GM19467 (cell line): ENCODE measurements at regions not wholly inside any gene's neighbourhood (a gene's known extent, or its start where the extent isn't known, plus 50 kb on each side); places are given as distances from the start of the nearest gene placed in this dataset.
A peak's percentile ranks its signal among the peaks of the same experiment; 100 is the strongest.

Experiments
- ATAC-seq: cut with Tn5 transposase; IDR thresholded peaks from one replicate; pipeline ENCODE4 v1.9.1; 2021; ENCODE audit warnings: mild to moderate bottlenecking, moderate library complexity; ENCODE audit not compliant: unreplicated experiment

DNA sequence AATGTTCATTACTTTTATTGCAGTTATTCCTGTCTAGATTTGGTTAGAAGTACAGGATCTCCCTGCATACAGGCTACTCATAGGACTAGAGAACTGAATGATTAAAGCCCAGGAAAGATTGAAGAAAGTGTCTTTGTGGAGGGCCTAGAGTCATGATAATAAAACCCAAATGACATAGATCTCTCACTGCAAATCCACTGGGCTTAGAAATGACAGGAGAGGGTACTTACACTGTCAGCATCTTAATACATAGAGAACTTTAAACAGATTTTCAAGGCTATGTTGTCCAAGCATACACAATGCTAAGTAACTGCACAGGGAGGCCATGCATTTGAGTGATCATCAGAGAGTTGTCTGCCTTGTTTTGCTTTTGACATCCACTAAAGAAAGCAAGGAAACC is 383.8 kb upstream of the MAP3K7 start:
- ATAC-seq, result no peak

DNA sequence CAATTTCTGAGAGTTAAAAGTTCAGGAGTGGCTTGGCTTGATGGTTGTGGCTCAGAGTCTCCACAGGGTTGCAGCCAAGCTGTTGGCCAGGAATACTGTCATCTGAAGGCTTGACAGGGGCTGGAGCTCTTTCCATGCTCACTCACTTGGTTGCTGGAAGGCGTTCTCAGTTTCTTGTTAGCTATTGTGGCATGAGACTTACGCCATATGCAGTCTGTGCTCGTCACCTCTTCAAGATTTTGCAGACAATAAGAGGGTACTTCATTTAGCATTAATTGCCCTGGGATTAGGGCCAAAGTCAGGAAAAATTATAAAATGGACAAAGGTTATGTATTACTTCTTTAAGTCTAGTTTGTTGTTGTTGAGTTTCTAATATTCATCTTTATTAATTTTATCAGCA is 380.6 kb upstream of the MAP3K7 start:
- ATAC-seq, result no peak

DNA sequence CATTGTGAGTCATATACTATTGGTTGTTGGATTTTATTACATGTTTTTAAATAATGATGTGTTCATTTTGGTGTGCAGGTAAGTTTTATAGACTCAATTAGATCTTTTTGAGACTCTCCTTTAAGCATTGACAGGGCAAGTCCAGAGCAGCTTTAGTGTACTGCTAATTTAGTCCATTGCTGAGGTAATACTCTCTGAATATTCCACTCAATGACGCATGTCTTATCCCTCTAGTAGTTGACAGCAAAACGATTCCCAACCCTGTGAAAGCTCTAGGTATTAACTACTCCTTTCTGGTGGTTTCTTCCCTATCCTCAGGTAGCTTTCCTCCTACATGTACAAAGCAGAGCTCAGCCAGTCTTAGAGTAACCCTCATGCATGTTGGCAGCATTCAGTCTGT is 373.5 kb upstream of the MAP3K7 start:
- ATAC-seq, result no peak

DNA sequence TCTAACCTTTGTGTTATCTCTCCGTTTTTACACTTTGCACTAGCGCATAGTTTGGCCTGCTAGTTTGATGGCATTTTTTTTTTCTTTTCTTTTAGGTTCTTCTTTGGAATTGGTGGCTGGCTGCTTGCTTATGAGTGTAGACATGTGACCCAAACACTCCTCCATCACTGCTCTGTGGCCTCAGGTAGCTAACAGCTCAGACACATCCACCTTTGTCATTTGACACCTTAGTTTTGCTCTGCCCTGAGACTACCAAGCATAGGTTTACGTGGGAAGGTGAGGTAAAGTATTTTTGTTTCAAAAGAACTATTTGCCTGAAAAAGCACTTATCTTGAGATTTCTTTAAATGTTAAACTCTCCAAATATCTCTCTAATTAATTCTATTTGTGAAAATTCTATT is 368.4 kb upstream of the MAP3K7 start:
- no peak for ATAC-seq

DNA sequence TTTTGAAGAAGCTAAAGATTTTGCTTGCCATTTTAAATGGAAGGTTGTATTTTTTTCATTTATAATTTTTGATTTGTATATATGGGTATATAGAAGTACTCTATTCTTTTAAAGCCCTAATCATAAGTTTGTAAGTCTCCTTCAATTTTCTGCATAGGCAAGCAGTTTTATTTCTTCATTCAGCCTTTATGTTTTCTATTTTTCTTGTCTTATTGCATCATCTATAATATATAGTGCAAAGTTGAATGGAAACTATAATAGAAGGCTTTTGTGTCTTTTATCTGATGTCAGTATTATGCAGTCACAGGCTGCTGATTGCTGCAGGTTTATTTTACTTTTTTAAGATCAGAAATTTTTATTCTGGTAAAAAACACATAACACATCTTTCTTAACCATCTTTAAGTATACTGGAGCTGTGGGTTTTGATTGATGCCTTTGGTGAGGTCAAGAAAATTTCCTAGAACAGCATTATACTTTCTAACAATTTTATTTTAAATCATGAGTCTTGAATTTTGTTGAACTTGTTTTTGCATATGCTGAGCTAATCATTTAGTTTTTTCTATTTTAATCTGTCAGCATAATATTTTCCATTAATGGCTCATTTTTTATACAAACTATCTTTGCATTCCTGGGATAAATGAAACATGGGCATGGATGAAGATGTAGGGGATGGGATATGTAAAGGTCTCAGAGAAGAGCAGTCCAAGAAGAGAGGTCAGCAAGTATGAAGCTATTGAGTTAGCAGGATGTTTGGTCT is 366.7 kb upstream of the MAP3K7 start:
- no peak for ATAC-seq

DNA sequence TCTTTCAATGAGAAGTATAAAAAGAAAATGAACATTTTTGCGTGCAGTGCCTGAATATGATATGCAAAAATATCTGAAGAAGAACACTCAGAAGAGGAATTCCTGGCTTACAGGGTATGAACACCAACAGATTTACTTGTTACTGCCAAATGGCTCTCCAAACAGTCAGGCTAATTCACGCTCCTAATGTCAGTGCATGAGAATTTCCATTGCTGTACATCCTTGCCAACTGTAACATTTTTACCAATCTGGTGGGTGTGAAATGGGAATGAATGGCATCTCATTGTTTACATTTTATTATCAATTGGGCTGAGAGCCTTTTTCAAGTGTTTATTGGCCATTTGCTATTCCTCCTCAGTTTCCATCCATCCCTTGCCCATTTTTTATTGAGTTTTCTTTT is 365.3 kb upstream of the MAP3K7 start:
- no peak for ATAC-seq

DNA sequence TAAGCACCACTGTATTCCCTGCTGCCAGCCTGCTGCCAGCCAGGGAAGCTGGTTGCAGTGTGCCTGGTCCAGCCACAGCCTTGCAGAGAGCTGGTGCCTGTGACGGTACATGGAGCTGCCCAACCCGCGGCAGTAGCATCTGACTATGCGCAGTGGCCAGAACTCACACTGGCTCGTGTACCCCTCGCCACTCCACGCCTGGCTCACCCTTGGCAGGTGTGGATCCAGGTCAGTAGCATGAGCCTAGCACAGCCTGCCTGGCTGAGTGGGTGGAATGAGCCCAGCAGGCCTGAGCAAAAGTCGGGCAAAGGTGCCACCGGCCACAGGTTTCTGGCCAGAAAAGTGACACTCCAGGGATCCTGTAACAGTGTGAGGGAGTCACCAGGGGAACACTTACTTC is 361.7 kb upstream of the MAP3K7 start:
- ATAC-seq, result no peak

DNA sequence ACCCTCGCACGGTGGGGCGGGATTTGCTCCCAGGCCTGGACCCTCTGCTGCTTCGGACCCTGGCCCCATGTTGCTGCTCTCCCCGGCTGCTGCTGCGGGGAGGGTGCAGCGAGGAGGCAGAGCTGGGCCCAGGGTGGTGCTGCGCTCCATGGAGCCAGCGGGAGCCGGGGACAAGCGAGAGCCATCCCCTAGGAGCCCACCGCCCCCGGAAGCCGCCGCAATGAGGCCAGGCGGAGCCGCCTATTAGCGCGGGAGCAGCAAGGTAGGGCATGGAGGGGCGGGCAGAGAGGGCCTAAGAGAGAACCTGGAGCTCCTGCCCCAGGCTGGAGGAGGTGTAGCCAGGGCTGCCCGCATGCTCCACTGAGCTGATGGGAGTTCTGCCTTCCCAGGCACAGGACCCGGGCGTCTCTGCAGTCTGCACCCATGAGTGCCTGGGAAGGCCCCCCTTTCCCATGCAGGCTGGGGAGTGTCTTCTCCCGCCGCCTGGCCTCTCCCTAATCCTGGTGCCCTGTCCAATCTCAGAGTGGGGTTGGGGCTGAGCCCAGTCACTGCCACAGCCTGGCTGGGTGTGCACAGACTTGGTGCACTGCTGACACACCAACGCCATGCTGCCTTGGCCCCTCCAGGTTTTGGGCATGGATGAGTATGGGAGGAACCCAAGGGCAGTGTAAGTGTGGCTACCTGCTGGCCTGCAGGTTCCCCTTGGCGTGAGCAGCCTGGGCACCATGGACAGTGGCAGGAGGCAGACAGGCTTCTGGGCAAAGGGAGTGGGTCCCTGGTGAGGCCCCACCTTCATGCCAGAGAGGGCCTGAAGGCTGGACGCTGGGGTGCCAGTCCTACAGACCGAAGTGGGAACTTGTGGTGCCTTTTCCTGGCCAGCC is 360.6 kb upstream of the MAP3K7 start:
- no peak for ATAC-seq

DNA sequence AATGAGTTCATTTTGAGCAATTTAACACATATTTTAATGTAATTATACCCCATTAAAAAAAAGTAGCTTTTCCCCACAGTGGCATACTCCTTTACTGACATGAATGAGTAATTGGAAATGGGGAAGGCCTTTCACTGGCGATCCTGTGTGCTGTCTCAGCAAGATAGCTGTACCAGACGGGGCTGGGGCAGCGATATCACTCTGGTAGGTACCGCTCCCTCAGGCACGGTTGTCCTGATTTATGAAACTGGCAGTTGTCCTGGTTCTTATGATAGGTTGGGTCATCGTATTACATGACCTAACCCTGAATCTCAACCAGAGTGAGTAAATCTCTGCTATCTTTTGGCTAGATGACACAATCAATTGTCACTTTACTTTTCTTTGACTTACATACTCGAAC is 355.0 kb upstream of the MAP3K7 start:
- ATAC-seq, result no peak

DNA sequence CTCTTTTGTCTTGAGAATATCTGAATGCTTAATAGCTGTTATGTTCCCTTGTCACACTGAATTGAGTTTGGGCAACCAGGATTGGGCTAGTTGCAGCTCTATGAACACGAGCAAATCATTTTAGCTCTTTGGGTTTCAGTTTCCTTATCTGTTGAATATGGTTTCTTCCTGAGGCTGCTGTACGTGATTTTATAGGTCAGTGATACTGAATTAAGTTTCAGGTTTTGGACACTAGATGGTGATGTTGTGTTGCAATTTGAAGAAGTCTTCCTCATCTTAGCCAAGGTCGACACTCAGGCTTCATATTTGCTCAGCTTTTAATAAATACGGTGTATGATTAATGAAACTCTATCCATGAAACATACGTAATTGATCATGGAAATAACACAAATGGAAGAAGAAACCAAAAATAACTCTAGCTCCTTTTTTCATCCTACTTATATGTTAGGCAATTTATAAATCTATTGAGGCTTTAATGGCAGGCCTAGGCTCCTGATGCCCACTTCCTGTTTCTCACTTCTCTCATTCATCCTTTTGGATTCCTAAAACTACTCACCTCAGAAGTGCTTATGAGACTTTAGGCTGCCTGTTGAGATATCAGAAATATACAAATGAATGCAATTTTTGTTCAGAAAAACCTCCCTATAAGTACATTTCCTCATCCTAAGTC is 354.1 kb upstream of the MAP3K7 start:
- peak; percentile 95 for ATAC-seq

DNA sequence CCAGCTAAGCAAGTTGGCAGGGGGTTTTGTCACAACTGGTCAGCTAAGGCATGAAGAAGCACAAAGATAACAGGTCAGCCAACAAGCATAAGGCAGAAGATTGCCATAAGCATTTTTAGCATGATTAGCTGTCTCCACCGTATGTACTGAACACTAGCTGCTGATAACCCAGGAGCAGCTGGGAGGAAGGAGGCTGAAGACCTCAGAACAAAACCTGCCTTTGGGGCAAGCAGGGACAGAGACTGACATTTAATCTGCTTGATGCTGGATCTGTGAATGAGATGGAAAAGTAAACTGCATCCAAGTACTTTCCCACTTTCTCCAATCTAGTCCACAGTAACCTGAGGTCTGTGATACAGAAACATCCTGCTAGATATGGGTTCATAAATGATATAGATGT is 353.0 kb upstream of the MAP3K7 start:
- no peak for ATAC-seq

DNA sequence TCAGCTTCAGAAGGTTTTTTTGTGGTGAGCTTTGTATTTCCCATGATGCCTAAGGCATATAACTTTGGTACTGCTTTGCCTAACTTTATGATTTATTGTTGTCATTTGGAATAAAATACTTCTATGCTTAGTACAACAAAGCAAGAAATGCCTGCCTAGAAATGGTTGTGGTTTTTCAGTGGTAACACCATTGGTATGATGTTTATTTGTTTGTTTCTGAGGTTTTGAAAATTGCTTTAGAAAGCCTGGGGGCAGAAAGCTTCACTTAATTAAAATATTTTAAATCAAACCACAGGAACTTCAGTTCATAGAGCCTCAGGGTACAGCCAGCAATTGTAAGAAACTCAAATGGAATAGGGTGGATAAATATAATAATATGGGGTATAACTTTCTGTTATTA is 351.2 kb upstream of the MAP3K7 start:
- no peak for ATAC-seq

DNA sequence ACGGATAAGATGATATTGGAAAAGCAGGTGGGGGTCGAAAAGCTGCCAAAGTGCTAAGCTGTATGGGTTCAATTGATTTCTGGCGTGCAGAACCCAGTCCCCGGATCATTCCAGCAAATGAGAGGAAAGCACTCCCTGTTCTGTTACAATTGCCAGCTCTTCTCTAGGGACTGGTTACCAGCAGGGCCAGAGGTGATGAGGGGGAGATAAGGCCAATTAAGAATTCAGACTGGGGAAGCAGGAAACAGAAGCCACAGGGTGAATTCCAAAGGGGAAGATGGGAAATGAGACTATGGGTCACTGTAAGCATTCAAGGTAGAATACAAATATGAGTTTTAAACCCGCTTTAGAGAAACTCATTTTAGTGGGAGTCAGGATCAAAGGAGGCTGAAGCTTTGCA is 349.4 kb upstream of the MAP3K7 start:
- ATAC-seq, result no peak

DNA sequence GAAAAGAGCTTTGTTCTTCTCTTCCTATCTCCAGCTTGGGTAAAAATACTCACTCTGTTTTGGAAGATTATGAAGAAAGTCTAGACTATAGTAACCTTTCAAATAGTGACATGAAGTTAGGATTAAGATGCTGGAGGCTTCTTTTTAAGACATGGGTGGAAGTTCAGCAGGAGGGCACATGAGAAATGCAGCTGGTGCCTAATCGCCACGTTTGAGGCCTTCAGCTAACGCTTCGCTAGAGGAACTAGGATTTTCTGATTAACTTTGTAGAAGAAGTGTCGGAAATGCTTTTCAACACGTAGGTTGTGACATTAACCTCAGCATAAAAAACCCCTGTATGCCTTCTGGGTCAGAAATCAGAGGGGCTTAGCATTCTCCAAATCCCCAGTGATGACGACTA is 348.1 kb upstream of the MAP3K7 start:
- no peak for ATAC-seq

DNA sequence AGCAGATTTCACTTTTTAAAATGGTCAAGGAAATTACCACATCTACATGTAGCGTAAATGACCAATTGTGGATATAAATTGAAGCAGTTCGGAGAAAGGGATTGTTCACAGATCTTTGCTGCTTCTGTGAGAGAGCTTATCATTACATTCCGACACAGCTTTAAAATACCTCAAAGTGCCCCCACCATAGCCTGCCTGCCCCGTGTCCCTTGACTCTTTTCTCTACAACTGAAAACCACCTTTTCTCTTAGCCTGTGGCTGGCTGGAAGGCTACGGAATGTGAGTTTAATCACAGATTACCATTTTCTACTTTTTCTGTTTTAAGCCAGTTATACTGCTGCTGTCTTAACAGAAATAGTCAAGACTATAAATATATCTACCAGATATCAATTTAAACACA is 347.2 kb upstream of the MAP3K7 start:
- ATAC-seq, result no peak

DNA sequence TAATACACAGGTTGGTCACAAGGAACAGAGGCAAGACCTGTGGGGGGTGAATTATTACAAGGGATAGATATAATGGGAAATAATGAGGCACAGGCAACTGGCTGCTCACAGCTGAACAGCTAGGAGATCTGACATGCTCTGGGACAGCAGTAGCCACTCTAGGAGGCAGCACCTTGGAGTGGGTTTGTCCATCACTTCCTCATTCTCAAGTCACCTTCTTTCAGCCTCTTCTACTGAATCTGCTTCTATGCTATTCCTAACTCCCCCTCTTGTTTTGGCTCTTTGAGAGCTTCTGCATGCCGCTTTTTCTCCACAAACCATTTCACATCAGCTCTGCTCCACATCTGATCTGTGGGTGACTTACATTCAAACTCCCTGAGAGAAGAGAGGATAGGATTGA is 345.5 kb upstream of the MAP3K7 start:
- ATAC-seq, result no peak

DNA sequence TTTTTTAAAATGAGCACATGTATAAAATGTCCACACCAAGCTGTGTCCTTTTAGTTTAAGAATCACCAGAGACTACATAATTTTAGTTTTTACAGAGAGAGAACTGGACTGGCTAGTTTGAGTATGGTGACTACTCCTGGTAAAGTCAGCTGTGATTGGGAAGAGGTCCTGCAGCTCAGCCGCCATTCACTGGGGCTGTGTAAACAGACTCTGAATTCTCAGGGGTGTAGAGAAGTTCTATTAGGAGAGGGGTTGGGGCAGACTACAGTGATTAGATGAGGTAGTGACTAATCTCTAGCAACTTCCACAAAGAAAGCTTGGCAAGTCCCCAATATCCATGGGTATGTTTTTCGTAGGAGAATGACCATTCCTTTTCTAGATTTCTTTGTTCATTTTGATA is 341.2 kb upstream of the MAP3K7 start:
- no peak for ATAC-seq

DNA sequence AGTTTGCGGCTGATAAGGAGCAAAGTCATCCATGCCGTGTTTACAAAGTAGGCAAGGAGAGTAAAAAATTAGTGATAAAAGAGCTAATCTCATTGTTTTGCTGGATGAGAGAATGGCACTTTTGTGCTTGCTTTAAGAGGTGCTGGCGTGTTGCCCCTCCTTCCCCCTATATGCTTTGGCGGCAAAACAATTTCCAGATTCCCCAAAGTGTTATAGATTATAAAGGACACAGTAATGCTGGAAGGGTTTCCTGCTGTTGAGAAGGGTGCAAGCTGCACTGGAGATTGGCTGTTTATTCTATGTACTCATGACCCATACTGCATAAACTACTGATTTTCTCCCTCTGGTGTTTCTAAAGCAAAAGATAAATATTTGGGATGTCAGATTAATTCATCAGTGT is 338.9 kb upstream of the MAP3K7 start:
- no peak for ATAC-seq

DNA sequence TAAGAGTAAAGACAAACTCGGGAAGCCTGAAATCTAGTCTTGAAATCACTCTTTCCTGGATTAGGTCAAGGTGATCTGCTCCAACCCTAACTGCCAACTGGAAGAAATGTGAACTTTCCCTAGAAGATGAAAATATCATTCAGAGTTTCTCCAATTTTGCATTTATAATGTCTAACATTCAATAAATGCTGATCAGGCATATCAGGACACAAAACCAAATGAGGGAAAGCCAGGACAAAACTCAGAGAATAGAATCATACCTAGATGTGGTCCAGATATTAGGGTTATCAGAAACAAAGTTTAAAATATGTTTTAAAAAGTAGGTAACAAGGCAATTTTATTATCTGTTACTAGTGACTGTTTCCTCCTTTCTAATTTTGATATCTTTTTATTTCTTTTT is 335.5 kb upstream of the MAP3K7 start:
- no peak for ATAC-seq

DNA sequence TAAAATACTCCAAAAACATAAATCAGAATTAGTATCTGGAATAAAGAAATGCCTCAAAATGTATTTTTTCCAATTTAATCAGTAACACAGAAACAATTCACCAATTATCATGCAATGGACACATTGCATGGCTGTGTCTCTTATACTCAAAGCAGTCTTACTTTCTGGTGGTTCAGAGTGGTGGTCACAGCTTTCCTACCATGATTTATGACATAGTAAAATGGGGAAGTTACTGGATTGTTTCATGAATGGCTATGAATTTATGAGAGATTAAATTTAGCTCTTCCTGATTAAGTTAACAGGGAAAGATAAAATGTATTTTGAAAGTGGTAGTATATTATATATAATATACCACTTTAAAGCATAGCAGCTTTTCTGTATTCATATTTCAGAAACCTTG is 331.5 kb upstream of the MAP3K7 start:
- no peak for ATAC-seq

DNA sequence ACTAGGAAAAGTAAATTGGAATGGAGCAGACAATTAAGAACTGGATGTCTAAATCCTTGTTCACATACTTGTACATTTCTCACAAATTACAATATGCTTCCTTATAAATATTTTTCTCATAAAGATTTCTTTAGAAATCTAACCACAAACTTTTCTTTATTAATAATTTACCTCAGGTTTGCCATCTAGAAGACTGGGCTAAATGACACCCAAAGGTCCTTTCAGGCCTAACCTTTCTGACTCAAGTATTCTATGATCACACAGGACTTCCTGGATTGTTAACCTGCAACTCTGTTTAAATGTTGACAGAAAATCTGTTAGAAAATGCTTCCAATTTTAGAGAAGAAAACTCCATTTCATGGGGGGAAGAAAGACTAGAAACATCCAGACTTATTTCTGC is 330.5 kb upstream of the MAP3K7 start:
- no peak for ATAC-seq

DNA sequence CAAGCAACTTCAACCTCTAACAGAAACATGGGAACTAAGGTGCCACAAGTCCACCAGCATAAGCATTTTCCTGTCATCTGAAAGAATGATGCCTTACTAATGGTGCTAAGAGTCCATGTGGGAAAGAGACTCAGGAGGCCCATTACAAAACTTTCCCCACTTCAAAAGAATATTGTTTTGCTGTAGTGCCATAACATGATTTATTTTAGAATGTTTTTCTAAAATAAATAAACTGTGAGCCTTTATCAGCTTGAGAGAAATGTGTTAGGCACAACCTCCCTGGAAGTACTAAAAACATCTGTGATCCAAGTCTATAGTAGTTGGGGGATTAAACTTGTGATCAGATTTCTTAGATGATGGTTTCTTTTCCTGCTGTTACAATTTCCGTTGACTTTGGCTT is 330.1 kb upstream of the MAP3K7 start:
- no peak for ATAC-seq
